ENCODE measurements at regions not wholly inside any gene's neighbourhood (a gene's known extent, or its start where the extent isn't known, plus 50 kb on each side); places are given as distances from the start of the nearest gene placed in this dataset.

DNA sequence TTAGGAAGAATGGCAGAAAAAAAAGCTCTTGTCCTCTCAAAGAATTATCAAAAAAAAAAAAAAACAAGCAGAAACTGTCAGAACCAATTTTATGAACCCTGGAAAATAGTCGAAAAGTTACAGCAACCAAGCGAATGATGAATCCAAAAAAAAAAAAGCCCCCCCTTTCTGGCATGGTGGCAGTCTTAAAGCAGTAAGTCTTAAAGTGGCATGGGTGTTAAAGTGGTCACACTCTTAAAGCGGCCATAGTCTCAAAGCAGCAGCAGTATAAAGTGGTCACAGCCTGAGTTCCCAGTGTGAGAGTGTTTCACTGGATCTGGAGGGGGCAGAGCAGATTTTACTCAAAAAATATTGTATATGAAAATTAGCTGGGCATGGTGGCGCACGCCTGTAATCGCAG, 96.8 kb upstream of the RAB18 start:
- TF ChIP-seq, protein P1, sequence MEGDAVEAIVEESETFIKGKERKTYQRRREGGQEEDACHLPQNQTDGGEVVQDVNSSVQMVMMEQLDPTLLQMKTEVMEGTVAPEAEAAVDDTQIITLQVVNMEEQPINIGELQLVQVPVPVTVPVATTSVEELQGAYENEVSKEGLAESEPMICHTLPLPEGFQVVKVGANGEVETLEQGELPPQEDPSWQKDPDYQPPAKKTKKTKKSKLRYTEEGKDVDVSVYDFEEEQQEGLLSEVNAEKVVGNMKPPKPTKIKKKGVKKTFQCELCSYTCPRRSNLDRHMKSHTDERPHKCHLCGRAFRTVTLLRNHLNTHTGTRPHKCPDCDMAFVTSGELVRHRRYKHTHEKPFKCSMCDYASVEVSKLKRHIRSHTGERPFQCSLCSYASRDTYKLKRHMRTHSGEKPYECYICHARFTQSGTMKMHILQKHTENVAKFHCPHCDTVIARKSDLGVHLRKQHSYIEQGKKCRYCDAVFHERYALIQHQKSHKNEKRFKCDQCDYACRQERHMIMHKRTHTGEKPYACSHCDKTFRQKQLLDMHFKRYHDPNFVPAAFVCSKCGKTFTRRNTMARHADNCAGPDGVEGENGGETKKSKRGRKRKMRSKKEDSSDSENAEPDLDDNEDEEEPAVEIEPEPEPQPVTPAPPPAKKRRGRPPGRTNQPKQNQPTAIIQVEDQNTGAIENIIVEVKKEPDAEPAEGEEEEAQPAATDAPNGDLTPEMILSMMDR (IDR thresholded peaks at IDR 0.05), result no peak
- no peak for TF ChIP-seq POLR2A (IDR thresholded peaks at IDR 0.05)
